ENCODE measurements at regions not wholly inside any gene's neighbourhood (a gene's known extent, or its start where the extent isn't known, plus 50 kb on each side); places are given as distances from the start of the nearest gene placed in this dataset.
"Not testable (repeated sequence)": the region's sequence is repeated elsewhere in the genome, so short reads cannot be mapped to it uniquely, and the experiment has no call there.

- intact Hi-C loops (cut with DNase I), result no loop called here
- TF ChIP-seq POLR2A (IDR thresholded peaks at IDR 0.05) (no peak), CTCF (IDR thresholded peaks at IDR 0.05) (no peak), EP300 (IDR thresholded peaks at IDR 0.05) (no peak)
- no peaks in the 10 kb centered on the region for H3K27me3 ChIP-seq
- no peak overlapping the region for H3K27ac ChIP-seq
- no peaks in the 10 kb centered on the region for H3K36me3 ChIP-seq
- DNase-seq, result no peak
- no peaks in the 10 kb centered on the region for H3K4me1 ChIP-seq (ENCODE audit: insufficient read depth)
- no peaks in the 10 kb centered on the region for H3K9me3 ChIP-seq
- no peak overlapping the region for H3K4me3 ChIP-seq
- 82 to 89% (median 88%) methylated on average over 1 of the region's 1 CpG for WGBS, 3 donors
These were observed 92.3 kb upstream of the CD44 start for GRCh38 chr11:35046681-35047080.

GRCh38 chr11:35047179-35047578 lies 91.8 kb upstream of the CD44 start:
- H3K36me3 ChIP-seq, result no peaks in the 10 kb centered on the region
- no peaks in the 10 kb centered on the region for H3K27me3 ChIP-seq
- no peak overlapping the region for H3K4me3 ChIP-seq
- no peak for DNase-seq
- TF ChIP-seq POLR2A (IDR thresholded peaks at IDR 0.05) (no peak), CTCF (IDR thresholded peaks at IDR 0.05) (no peak), EP300 (IDR thresholded peaks at IDR 0.05) (no peak)
- H3K9me3 ChIP-seq, result no peaks in the 10 kb centered on the region
- intact Hi-C loops (cut with DNase I), result no loop called here
- no peak overlapping the region for H3K27ac ChIP-seq
- WGBS, 3 donors, result 83 to 100% (median 84%) methylated on average over 1 of the region's 1 CpG
- H3K4me1 ChIP-seq (ENCODE audit: insufficient read depth), result no peaks in the 10 kb centered on the region

- Histone ChIP-seq H3K4me3 (no peak overlapping the region), H3K27me3 (no peaks in the 10 kb centered on the region), H3K27ac (no peak overlapping the region), H3K9me3 (no peaks in the 10 kb centered on the region), H3K36me3 (no peaks in the 10 kb centered on the region), H3K4me1 (ENCODE audit: insufficient read depth) (no peaks in the 10 kb centered on the region)
- TF ChIP-seq EP300 (IDR thresholded peaks at IDR 0.05) (no peak), POLR2A (IDR thresholded peaks at IDR 0.05) (no peak), CTCF (IDR thresholded peaks at IDR 0.05) (no peak)
- intact Hi-C loops (cut with DNase I), result no loop called here
- DNase-seq, result no peak
- WGBS, 3 donors, result 85 to 93% (median 90%) methylated on average over 2 of the region's 2 CpGs
These were observed 91.2 kb upstream of the CD44 start for GRCh38 chr11:35047769-35048168.

GRCh38 chr11:35048346-35048745 lies 90.6 kb upstream of the CD44 start:
- intact Hi-C loops (cut with DNase I), result not testable (repeated sequence)

GRCh38 chr11:35049859-35050531 lies 89.0 kb upstream of the CD44 start:
- Histone ChIP-seq H3K27me3 (no peaks in the 10 kb centered on the region), H3K9me3 (no peaks in the 10 kb centered on the region), H3K27ac (no peak overlapping the region), H3K4me1 (ENCODE audit: insufficient read depth) (no peaks in the 10 kb centered on the region), H3K4me3 (no peak overlapping the region), H3K36me3 (no peaks in the 10 kb centered on the region)
- no peak for DNase-seq
- intact Hi-C loops (cut with DNase I), result no loop called here
- WGBS, 3 donors, result 52 to 57% (median 55%) methylated on average over 4 of the region's 4 CpGs
- TF ChIP-seq CTCF (IDR thresholded peaks at IDR 0.05) (no peak), EP300 (IDR thresholded peaks at IDR 0.05) (no peak), POLR2A (IDR thresholded peaks at IDR 0.05) (no peak)

More at GRCh38 chr11:35048346-35048745, 90.6 kb upstream of the CD44 start:
- H3K4me1 ChIP-seq (ENCODE audit: insufficient read depth); H3K36me3 ChIP-seq; H3K4me3 ChIP-seq; H3K9me3 ChIP-seq; H3K27me3 ChIP-seq; H3K27ac ChIP-seq; DNase-seq: not testable (repeated sequence)
- WGBS, 3 donors, result 46 to 68% (median 68%) methylated on average over 3 of the region's 3 CpGs

All from ovary (tissue), 7 donors.